D721Med (cell line): ENCODE measurements at regions not wholly inside any gene's neighbourhood (a gene's known extent, or its start where the extent isn't known, plus 50 kb on each side); places are given as distances from the start of the nearest gene placed in this dataset.

Experiments used
- DNase-seq: peaks from one replicate; pipeline ENCODE4 v3.0.0; 2011; ENCODE audit warnings: low spot score; ENCODE audit not compliant: insufficient read length
- FAIRE-seq: peaks from 2 replicates; lab custom pipeline; 2011; peaks lifted over from hg19 to GRCh38; lab: Jason Lieb, UNC
- CTCF ChIP-seq: IDR thresholded peaks from 2 replicates; pipeline ENCODE4 v1.5.1; 2012; ENCODE audit warnings: mild to moderate bottlenecking, control low read depth; ENCODE audit not compliant: insufficient read depth; ENCODE audit errors: missing control alignments

DNA sequence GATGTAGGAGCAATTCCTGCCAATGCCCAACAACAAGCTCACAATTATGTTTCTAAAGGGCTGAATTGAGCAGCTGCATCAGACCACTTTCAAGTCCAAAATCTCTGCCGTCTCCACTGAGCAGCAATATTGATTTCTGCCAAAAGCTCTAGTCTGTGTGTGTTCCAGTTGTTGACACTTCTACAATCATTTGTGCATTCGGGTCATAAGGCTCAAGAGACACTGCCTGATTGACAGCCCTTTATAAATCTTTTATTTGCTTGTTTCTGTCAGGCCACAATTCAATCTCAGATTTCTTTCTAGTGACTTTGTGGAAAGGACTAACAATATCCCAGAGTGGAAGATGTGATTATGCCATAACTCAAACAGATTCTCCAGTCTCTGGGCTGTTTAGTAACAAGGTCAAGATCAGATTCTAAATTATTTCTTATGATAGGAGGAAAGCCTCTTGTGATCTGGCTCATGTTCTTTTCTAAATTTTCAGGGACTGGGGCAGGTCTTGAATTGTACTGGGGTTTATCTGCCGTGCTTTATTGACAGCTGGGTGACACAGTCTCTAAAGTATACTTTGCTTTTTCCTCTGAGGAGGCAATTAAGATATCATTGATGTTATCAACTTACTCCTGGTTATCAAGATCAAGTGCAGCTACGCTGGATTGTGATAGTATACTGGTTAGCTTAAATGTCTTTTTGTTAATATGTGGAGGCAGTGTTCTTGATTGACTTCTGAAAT is 377.1 kb downstream of the CNTNAP4 start:
- FAIRE-seq (no peak), DNase-seq (no peak)
- TF ChIP-seq CTCF: no peak

- no peak for TF ChIP-seq CTCF
- FAIRE-seq: no peak
- DNase-seq: no peak
These were observed 379.8 kb downstream of the CNTNAP4 start for GRCh38 chr16:76656994-76657393.

DNA sequence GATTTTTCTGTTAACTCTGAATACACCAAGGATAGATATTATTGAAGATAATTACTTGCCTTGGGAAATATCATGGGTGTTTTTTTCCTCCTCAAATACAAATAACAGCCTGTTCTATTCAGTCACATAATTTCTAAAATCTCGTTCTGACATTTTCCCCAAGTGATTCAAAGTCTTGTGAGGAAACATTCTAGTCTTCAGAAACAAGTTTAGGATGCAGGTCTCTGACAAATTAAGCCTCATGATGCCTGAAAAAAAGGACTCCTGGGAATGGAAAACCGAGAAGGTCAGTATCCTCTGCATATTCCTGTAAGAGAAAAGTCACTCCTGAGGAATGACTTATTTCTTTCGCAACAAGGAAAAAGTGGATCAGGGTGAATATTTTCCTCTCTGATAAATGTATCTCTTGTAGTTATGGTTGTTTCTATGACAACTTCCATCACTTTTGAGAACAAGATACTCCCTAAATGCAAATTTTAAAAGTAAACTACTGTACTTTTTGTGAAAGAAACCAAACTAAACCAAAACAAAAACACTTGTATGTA is 384.6 kb downstream of the CNTNAP4 start:
- FAIRE-seq (no peak), DNase-seq (no peak)
- no peak for TF ChIP-seq CTCF

DNA sequence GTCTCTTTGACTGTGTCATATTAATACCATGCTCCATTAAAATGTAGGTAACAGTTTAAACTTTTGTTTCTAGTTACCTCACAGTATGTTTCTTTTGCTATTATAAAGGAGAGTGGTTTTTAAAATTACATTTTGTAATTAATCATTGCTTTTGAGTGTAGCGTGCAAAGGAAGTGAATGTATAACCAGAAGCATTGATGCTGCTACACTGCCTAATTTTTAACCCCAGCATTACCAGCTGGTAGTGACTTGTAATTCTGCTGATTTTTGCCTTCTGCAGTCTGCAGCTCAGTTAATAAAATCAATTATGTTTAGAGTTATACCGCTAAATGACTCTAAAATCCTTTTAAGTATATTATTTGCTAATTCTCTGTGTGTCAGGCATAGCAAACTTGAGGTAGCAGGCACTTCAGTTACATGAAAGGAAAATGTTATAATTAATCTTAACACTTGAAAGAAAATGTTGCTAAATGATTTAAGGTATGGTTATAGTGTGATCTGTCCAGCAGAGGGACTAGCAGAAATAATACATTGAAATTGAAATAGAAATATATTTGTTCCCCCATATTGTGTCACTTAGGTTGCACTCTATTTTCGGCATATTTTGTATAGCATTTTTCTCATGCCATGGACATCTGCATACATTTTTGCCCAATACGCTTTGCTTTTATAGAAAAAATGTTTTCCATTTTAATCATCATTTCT is 388.5 kb downstream of the CNTNAP4 start:
- DNase-seq: no peak
- TF ChIP-seq CTCF: no peak
- FAIRE-seq: no peak

DNA sequence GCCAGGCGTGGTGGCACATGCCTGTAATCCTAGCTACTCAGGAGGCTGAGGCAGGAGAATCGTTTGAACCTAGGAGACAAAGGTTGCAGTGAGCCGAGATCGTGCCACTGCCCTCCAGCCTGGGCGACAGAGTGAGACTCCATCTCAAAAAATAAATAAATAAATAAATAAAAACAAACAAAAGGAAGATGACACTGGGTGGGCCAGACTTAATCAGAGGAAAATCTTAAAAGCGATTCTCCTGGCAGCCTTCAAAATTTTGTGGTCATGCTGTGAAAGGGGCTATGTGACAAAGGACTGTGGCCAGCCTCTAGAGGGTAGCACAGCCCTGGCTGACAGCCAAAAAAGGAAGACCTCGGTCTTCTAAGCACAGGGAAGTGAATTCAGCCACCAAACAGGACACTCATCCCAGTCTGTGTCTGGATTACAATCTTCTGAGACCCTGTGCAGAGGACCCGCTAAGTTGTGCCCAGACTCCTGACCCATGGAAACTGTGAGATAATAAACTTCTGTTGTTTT is 391.1 kb downstream of the CNTNAP4 start:
- DNase-seq: no peak
- TF ChIP-seq CTCF: no peak
- no peak for FAIRE-seq

- FAIRE-seq (no peak), DNase-seq (no peak)
- no peak for TF ChIP-seq CTCF
These were observed 392.1 kb downstream of the CNTNAP4 start for GRCh38 chr16:76669288-76669687.
